ENCODE measurements at regions not wholly inside any gene's neighbourhood (a gene's known extent, or its start where the extent isn't known, plus 50 kb on each side); places are given as distances from the start of the nearest gene placed in this dataset.

GRCh38 chr2:62559582-62559981, 53.6 kb upstream of the TMEM17 start:
- TF ChIP-seq SP1 (IDR thresholded peaks at IDR 0.05; ENCODE audit: low read depth, low read length) (no peak), SRF (IDR thresholded peaks at IDR 0.05; ENCODE audit: low read depth in 2 of 2, low read length in 2 of 2) (no peak), MYC (IDR thresholded peaks at IDR 0.05; ENCODE audit: insufficient read depth, insufficient read length, insufficient replicate concordance, low read length, severe bottlenecking) (no peak), FOXK2 (IDR thresholded peaks at IDR 0.05) (no peak), POLR2A (IDR thresholded peaks at IDR 0.05; ENCODE audit: low read depth, low read length) (no peak), KAT2A (conservative IDR thresholded peaks at IDR 0.05; ENCODE audit: control insufficient read depth, low read depth, low read length) (no peak), POLR2AphosphoS5 (IDR thresholded peaks at IDR 0.05; ENCODE audit: low read length) (no peak)
- TF ChIP-seq, protein P1, sequence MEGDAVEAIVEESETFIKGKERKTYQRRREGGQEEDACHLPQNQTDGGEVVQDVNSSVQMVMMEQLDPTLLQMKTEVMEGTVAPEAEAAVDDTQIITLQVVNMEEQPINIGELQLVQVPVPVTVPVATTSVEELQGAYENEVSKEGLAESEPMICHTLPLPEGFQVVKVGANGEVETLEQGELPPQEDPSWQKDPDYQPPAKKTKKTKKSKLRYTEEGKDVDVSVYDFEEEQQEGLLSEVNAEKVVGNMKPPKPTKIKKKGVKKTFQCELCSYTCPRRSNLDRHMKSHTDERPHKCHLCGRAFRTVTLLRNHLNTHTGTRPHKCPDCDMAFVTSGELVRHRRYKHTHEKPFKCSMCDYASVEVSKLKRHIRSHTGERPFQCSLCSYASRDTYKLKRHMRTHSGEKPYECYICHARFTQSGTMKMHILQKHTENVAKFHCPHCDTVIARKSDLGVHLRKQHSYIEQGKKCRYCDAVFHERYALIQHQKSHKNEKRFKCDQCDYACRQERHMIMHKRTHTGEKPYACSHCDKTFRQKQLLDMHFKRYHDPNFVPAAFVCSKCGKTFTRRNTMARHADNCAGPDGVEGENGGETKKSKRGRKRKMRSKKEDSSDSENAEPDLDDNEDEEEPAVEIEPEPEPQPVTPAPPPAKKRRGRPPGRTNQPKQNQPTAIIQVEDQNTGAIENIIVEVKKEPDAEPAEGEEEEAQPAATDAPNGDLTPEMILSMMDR (IDR thresholded peaks at IDR 0.05 in 2 of 3, conservative IDR thresholded peaks at IDR 0.05 in 1 of 3; ENCODE audit: control insufficient read depth in 2 of 3, extremely low read depth in 1 of 3, insufficient read depth in 1 of 3, low read depth in 3 of 3, low read length in 3 of 3), result no peak

All from GM12878 (cell line).